ENCODE measurements at regions not wholly inside any gene's neighbourhood (a gene's known extent, or its start where the extent isn't known, plus 50 kb on each side); places are given as distances from the start of the nearest gene placed in this dataset.

DNA sequence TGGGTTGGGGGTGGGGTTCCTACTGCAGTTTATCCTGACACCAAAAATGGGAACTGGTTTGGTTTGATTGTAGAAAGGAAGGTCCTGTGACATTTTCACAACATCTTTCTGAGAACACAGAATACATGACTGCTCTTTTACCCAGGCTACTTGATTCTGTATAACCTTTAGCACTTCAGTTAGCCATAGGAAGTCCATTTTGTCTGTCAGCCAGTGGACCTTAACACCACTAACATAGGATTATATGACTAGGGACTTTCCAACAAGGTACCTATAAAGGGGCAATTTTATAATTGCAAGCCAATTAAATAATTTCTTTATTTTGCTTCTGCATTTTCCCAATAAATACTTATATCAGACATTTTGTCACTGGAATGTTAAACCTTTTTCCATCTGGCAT, 489.2 kb upstream of the MIS18BP1 start:
- TF ChIP-seq, protein P1, sequence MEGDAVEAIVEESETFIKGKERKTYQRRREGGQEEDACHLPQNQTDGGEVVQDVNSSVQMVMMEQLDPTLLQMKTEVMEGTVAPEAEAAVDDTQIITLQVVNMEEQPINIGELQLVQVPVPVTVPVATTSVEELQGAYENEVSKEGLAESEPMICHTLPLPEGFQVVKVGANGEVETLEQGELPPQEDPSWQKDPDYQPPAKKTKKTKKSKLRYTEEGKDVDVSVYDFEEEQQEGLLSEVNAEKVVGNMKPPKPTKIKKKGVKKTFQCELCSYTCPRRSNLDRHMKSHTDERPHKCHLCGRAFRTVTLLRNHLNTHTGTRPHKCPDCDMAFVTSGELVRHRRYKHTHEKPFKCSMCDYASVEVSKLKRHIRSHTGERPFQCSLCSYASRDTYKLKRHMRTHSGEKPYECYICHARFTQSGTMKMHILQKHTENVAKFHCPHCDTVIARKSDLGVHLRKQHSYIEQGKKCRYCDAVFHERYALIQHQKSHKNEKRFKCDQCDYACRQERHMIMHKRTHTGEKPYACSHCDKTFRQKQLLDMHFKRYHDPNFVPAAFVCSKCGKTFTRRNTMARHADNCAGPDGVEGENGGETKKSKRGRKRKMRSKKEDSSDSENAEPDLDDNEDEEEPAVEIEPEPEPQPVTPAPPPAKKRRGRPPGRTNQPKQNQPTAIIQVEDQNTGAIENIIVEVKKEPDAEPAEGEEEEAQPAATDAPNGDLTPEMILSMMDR (conservative IDR thresholded peaks at IDR 0.05; ENCODE audit: low read depth in 2 of 2) = no peak
- TF ChIP-seq EZH2 (IDR thresholded peaks at IDR 0.05; ENCODE audit: low read depth, unreplicated experiment) = no peak

All from GM23338 (cell line).